Middle frontal gyrus (tissue), 1 donor: ENCODE measurements at regions not wholly inside any gene's neighbourhood (a gene's known extent, or its start where the extent isn't known, plus 50 kb on each side); places are given as distances from the start of the nearest gene placed in this dataset.
"Not testable (repeated sequence)": the region's sequence is repeated elsewhere in the genome, so short reads cannot be mapped to it uniquely, and the experiment has no call there.

ENCODE experiments used
- DNase-seq: peaks from one replicate; pipeline ENCODE4 v3.0.0-alpha.2; 2015; ENCODE audit warnings: low spot score; ENCODE audit errors: extremely low spot score

- DNase-seq: no peak
Observed at GRCh38 chr1:58201492-58202106, 344.9 kb downstream of the OMA1 start.

- DNase-seq: no peak
Observed at GRCh38 chr1:58200437-58200836, 346.1 kb downstream of the OMA1 start.

- no peak for DNase-seq
Observed at GRCh38 chr1:58197811-58198210, 348.7 kb downstream of the OMA1 start.

- DNase-seq: no peak
Observed at GRCh38 chr1:58190267-58190988, 356.1 kb downstream of the OMA1 start.

GRCh38 chr1:58189453-58189852 lies 357.1 kb downstream of the OMA1 start:
- DNase-seq: no peak

GRCh38 chr1:58183286-58183685 lies 363.2 kb downstream of the OMA1 start:
- no peak for DNase-seq

GRCh38 chr1:58180537-58180936 lies 366.0 kb downstream of the OMA1 start:
- no peak for DNase-seq

- not testable (repeated sequence) for DNase-seq
Observed at GRCh38 chr1:58169160-58169559, 377.4 kb downstream of the OMA1 start.

GRCh38 chr1:58167131-58167530 lies 379.4 kb downstream of the OMA1 start:
- DNase-seq: not testable (repeated sequence)

GRCh38 chr1:58166417-58166816 lies 380.1 kb downstream of the OMA1 start:
- no peak for DNase-seq

GRCh38 chr1:58165073-58165472 lies 381.5 kb downstream of the OMA1 start:
- DNase-seq: no peak

- DNase-seq: peak; percentile 53
Observed at GRCh38 chr1:58162952-58163550, 383.5 kb downstream of the OMA1 start.

GRCh38 chr1:58159434-58159830 lies 387.1 kb downstream of the OMA1 start:
- no peak for DNase-seq

- no peak for DNase-seq
Observed at GRCh38 chr1:58158506-58159433, 387.8 kb downstream of the OMA1 start.

GRCh38 chr1:58158016-58158415 lies 388.5 kb downstream of the OMA1 start:
- DNase-seq: no peak

- no peak for DNase-seq
Observed at GRCh38 chr1:58157256-58157655, 389.3 kb downstream of the OMA1 start.

- DNase-seq: no peak
Observed at GRCh38 chr1:58156831-58157230, 389.7 kb downstream of the OMA1 start.

GRCh38 chr1:58156124-58156468 lies 390.4 kb downstream of the OMA1 start:
- no peak for DNase-seq

GRCh38 chr1:58155418-58156123 lies 391.0 kb downstream of the OMA1 start:
- DNase-seq: no peak

GRCh38 chr1:58154256-58154655 lies 392.3 kb downstream of the OMA1 start:
- DNase-seq: no peak

- DNase-seq: no peak
Observed at GRCh38 chr1:58152697-58153096, 393.8 kb downstream of the OMA1 start.
